MCF 10A (cell line): ENCODE measurements at regions not wholly inside any gene's neighbourhood (a gene's known extent, or its start where the extent isn't known, plus 50 kb on each side); places are given as distances from the start of the nearest gene placed in this dataset.
A peak's percentile ranks its signal among the peaks of the same experiment; 100 is the strongest.

Experiments used
- BruUV-seq: library from RNA; stranded (reverse); fragments of 400-500 nt; replicated peaks from 2 replicates; lab custom pipeline; 2021; lab: Mats Ljungman, UMichigan
- CTCF ChIA-PET: fragments of 300-600 bp; sonication (Branson Sonifier 250); formaldehyde crosslinking; extraction: SDS; loops from one replicate; lab custom pipeline; 2021; ENCODE audit warnings: antibody characterized with exemption, inconsistent platforms; lab: Yijun Ruan, JAX
- POLR2A ChIA-PET: fragments of 300-600, 350-650 bp; sonication (Branson Sonifier 250); formaldehyde crosslinking; extraction: SDS; loops from one replicate; lab custom pipeline; 2020; ENCODE audit warnings: antibody characterized with exemption, inconsistent platforms; lab: Yijun Ruan, JAX
- DNase-seq: peaks from one replicate; pipeline ENCODE4 v3.0.0-alpha.2; 2018; ENCODE audit not compliant: unreplicated experiment
- H3K27ac Mint-ChIP-seq: one replicate; pipeline ENCODE4 v1.8.0; 2022; ENCODE audit warnings: mild to moderate bottlenecking, low read depth, mixed read lengths; ENCODE audit not compliant: unreplicated experiment
- H3K27me3 Mint-ChIP-seq: one replicate; pipeline ENCODE4 v1.8.0; 2022; ENCODE audit warnings: mixed read lengths; ENCODE audit not compliant: insufficient read depth, unreplicated experiment
- H3K36me3 Mint-ChIP-seq: one replicate; pipeline ENCODE4 v1.8.0; 2022; ENCODE audit warnings: mild to moderate bottlenecking, moderate library complexity, mixed read lengths; ENCODE audit not compliant: insufficient read depth, unreplicated experiment
- H3K4me1 Mint-ChIP-seq: one replicate; pipeline ENCODE4 v1.8.0; 2022; ENCODE audit warnings: mixed read lengths; ENCODE audit not compliant: insufficient read depth, unreplicated experiment
- H3K4me3 Mint-ChIP-seq: one replicate; pipeline ENCODE4 v1.8.0; 2022; ENCODE audit warnings: mild to moderate bottlenecking, moderate library complexity, mixed read lengths; ENCODE audit not compliant: unreplicated experiment
- H3K9me3 Mint-ChIP-seq: one replicate; pipeline ENCODE4 v1.8.0; 2022; ENCODE audit warnings: mixed read lengths; ENCODE audit not compliant: unreplicated experiment
- intact Hi-C: fragments of 100-400 bp; cut with micrococcal nuclease; formaldehyde crosslinking; loops from 2 replicates; pipeline ENCODE4 v1.14.1; 2022
- TF ChIP-seq, protein P1 (sequence below): fragments of 200-600 bp; IDR thresholded peaks from one replicate; pipeline ENCODE4 v1.8.0; 2022; ENCODE audit warnings: antibody characterized with exemption, mild to moderate bottlenecking; ENCODE audit not compliant: unreplicated experiment

DNA sequence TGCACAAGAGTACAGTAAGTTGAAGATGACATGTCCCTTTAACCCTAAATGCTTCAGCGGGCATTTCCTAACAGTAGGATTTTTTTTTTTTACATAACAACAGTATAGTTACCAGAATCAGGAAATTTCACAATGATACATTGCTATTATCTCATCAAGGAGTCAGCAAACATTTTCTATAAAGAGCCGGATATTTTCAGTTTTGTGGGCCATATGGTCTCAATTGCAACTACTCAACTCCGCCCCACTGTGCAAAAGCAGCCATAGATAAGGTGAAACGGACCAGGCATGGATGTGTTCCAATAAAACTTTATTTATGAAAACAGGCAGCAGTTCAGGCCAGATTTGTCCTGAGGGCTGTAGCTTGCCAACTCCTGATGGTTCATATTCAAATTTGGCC is 130.6 kb downstream of the SMAD6 start:
- POLR2A ChIA-PET: interaction anchor here (0.6 to 0.8 kb wide), 3 partner anchors 8 to 136 kb away, joined by 3 to 6 read pairs (median 4); no protein-coding TSS in a partner anchor
- intact Hi-C loops: no loop called here
- BruUV-seq: no TSS peak
- CTCF ChIA-PET: interaction anchor here (0.6 to 0.9 kb wide), 2 partner anchors 41 to 214 kb away, joined by 3 read pairs; no protein-coding TSS in a partner anchor
- Mint-ChIP-seq H3K4me3 (no peak overlapping the region), H3K4me1 (peaks cover 11% of the 10 kb centered on the region), H3K27me3 (no peaks in the 10 kb centered on the region), H3K36me3 (no peaks in the 10 kb centered on the region), H3K9me3 (no peaks in the 10 kb centered on the region), H3K27ac (no peak overlapping the region)
- TF ChIP-seq, protein P1, sequence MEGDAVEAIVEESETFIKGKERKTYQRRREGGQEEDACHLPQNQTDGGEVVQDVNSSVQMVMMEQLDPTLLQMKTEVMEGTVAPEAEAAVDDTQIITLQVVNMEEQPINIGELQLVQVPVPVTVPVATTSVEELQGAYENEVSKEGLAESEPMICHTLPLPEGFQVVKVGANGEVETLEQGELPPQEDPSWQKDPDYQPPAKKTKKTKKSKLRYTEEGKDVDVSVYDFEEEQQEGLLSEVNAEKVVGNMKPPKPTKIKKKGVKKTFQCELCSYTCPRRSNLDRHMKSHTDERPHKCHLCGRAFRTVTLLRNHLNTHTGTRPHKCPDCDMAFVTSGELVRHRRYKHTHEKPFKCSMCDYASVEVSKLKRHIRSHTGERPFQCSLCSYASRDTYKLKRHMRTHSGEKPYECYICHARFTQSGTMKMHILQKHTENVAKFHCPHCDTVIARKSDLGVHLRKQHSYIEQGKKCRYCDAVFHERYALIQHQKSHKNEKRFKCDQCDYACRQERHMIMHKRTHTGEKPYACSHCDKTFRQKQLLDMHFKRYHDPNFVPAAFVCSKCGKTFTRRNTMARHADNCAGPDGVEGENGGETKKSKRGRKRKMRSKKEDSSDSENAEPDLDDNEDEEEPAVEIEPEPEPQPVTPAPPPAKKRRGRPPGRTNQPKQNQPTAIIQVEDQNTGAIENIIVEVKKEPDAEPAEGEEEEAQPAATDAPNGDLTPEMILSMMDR: no peak
- peak; percentile 34 for DNase-seq

DNA sequence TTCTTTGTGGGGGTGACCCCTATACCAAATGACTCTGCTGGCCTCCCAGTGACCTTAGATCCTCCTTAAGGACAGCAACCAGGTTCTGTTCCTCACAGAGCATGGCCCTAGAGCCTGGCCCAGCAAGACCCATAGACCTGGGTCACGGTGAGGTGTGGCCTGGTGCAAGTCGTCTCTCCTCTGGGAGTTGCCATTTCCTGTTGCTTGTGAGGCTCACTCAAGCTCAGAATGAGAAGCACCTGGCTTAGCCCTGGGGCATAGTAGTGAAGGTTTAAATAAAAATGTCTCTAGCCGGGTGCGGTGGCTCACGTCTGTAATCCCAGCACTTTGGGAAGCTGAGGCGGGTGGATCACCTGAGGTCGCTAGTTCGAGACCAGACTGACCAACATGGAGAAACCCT is 131.3 kb downstream of the SMAD6 start:
- no peaks in the 10 kb centered on the region for H3K9me3 Mint-ChIP-seq
- no peaks in the 10 kb centered on the region for H3K27me3 Mint-ChIP-seq
- BruUV-seq: no TSS peak
- H3K4me3 Mint-ChIP-seq: no peak overlapping the region
- peaks cover 11% of the 10 kb centered on the region for H3K4me1 Mint-ChIP-seq
- TF ChIP-seq, protein P1: no peak
- H3K27ac Mint-ChIP-seq: no peak overlapping the region
- no peak for DNase-seq
- ChIA-PET CTCF (no interaction called here), POLR2A (no interaction called here)
- intact Hi-C loops: no loop called here
- H3K36me3 Mint-ChIP-seq: no peaks in the 10 kb centered on the region

DNA sequence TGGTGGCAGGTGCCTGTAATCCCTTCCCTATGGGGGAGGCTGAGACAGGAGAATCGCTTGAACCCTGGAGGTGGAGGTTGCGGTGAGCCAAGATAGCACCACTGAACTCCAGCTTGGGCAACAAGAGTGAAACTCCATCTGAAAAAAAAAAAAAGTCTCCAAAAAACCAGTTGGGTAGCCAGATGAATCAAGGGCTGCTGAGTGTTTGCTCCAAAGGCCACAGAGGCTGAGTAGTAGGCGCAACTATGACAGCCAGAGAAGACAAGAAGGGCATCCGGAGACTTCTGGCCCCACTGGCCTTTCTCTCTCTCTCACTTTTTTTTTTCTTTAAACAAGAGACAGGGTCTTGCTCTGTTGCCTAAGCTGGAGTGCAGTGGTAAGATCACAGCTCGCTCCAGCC is 131.8 kb downstream of the SMAD6 start:
- Mint-ChIP-seq H3K27ac (no peak overlapping the region), H3K4me1 (peaks cover 11% of the 10 kb centered on the region), H3K27me3 (no peaks in the 10 kb centered on the region), H3K36me3 (no peaks in the 10 kb centered on the region), H3K9me3 (no peaks in the 10 kb centered on the region), H3K4me3 (no peak overlapping the region)
- CTCF ChIA-PET: no interaction called here
- TF ChIP-seq, protein P1: no peak
- intact Hi-C loops: no loop called here
- no peak for DNase-seq
- BruUV-seq: no TSS peak
- POLR2A ChIA-PET: interaction anchor here (0.8 kb wide), 1 partner anchor 23 kb away, joined by 3 read pairs; no protein-coding TSS in a partner anchor

DNA sequence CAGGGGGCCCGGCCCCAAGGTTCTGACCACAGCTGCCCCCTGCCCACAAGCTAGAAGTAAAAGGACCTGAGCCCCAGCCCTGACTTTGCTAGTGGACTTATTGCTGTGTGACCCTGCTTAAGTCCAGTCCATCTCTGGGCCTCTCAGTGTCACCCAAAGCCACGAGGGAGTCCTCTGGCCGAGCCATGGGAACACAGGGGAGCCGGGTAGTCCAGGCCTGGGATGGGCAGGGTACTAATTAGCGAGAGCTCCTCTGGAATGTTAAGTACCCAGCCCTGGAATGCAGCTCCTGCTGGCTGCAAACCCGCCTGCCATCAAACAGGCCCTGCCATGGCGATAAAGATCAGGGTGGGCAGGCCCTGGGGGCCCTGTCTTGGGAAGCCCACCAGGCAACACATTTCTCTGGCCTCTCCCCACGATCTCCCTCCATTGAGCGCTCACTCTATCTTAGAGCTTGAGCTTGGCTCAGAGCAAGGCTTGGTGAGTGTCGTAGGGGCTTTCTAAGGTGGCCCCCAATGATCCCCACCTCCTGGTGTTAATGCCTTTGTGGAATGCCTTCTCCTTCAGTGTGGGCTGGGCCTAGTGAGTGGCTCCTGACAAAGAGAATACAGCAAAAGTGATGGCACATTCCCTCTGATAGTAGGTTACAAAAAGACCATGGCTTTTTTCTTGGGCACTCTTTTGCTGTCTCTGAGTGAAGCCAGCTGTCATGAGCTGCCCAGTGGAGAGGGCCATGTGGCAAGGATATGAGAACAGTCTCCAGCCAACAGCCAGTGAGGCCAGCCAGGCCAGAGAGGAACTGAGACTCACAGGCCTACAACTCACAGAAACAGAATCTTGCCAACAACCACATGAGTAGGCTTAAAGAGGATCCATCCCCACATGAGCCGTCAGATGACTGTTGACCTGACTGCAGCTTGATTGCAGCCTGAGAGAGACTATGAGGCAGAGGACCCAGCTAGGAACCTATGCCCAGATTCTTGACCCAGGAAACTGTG is 133.1 kb downstream of the SMAD6 start:
- DNase-seq: no peak
- CTCF ChIA-PET: interaction anchor here (1.4 to 1.5 kb wide), 2 partner anchors 15 to 17 kb away, joined by 3 to 4 read pairs; no protein-coding TSS in a partner anchor
- POLR2A ChIA-PET: no interaction called here
- Mint-ChIP-seq H3K4me1 (peaks cover 9% of the 10 kb centered on the region), H3K36me3 (no peaks in the 10 kb centered on the region), H3K27ac (no peak overlapping the region), H3K9me3 (no peaks in the 10 kb centered on the region), H3K27me3 (no peaks in the 10 kb centered on the region), H3K4me3 (no peak overlapping the region)
- intact Hi-C loops: no loop called here
- TF ChIP-seq, protein P1: no peak
- no TSS peak for BruUV-seq
